ENCODE measurements at regions not wholly inside any gene's neighbourhood (a gene's known extent, or its start where the extent isn't known, plus 50 kb on each side); places are given as distances from the start of the nearest gene placed in this dataset.

- WGBS, 2 experiments: 93% methylated on average over 15 of the region's 15 CpGs
Measured at GRCh38 chr2:43078781-43079755, 147.3 kb downstream of the ZFP36L2 start.

GRCh38 chr2:43078301-43078700 is 148.1 kb downstream of the ZFP36L2 start:
- H3K4me3 ChIP-seq (ENCODE audit: insufficient read depth, low read depth, low read length): no peak overlapping the region
- no peaks in the 10 kb centered on the region for H3K36me3 ChIP-seq (ENCODE audit: control insufficient read depth, insufficient read depth, low read length)
- H3K27me3 ChIP-seq (ENCODE audit: control insufficient read depth, insufficient read depth, low read length, poor library complexity, severe bottlenecking): no peaks in the 10 kb centered on the region
- H3K9me3 ChIP-seq (ENCODE audit: control insufficient read depth, low read length): no peaks in the 10 kb centered on the region
- peaks cover 20% of the 10 kb centered on the region for H3K4me1 ChIP-seq (ENCODE audit: control insufficient read depth, insufficient read depth, low read length)
- WGBS, 2 experiments: 92 to 96% methylated on average over 5 of the region's 5 CpGs
- no peak overlapping the region for H3K27ac ChIP-seq (ENCODE audit: insufficient read depth, low read depth, low read length, poor library complexity, severe bottlenecking)

More at GRCh38 chr2:43078781-43079755, 147.3 kb downstream of the ZFP36L2 start:
- H3K27ac ChIP-seq (ENCODE audit: insufficient read depth, low read depth, low read length, poor library complexity, severe bottlenecking): no peak overlapping the region
- H3K9me3 ChIP-seq (ENCODE audit: control insufficient read depth, low read length): no peaks in the 10 kb centered on the region
- H3K36me3 ChIP-seq (ENCODE audit: control insufficient read depth, insufficient read depth, low read length): no peaks in the 10 kb centered on the region
- peaks cover 27% of the 10 kb centered on the region for H3K4me1 ChIP-seq (ENCODE audit: control insufficient read depth, insufficient read depth, low read length)
- no peaks in the 10 kb centered on the region for H3K27me3 ChIP-seq (ENCODE audit: control insufficient read depth, insufficient read depth, low read length, poor library complexity, severe bottlenecking)
- no peak overlapping the region for H3K4me3 ChIP-seq (ENCODE audit: insufficient read depth, low read depth, low read length)

- no peaks in the 10 kb centered on the region for H3K27me3 ChIP-seq (ENCODE audit: control insufficient read depth, insufficient read depth, low read length, poor library complexity, severe bottlenecking)
- peaks cover 15% of the 10 kb centered on the region for H3K4me1 ChIP-seq (ENCODE audit: control insufficient read depth, insufficient read depth, low read length)
- H3K9me3 ChIP-seq (ENCODE audit: control insufficient read depth, low read length): no peaks in the 10 kb centered on the region
- H3K27ac ChIP-seq (ENCODE audit: insufficient read depth, low read depth, low read length, poor library complexity, severe bottlenecking): no peak overlapping the region
- no peaks in the 10 kb centered on the region for H3K36me3 ChIP-seq (ENCODE audit: control insufficient read depth, insufficient read depth, low read length)
- whole genome bisulfite sequencing, 2 experiments: 89 to 94% methylated on average over 1 of the region's 1 CpG
- H3K4me3 ChIP-seq (ENCODE audit: insufficient read depth, low read depth, low read length): no peak overlapping the region
Measured at GRCh38 chr2:43077876-43078275, 148.5 kb downstream of the ZFP36L2 start.

- Histone ChIP-seq H3K27me3 (ENCODE audit: control insufficient read depth, insufficient read depth, low read length, poor library complexity, severe bottlenecking) (no peaks in the 10 kb centered on the region), H3K4me3 (ENCODE audit: insufficient read depth, low read depth, low read length) (no peak overlapping the region), H3K27ac (ENCODE audit: insufficient read depth, low read depth, low read length, poor library complexity, severe bottlenecking) (no peak overlapping the region), H3K36me3 (ENCODE audit: control insufficient read depth, insufficient read depth, low read length) (no peaks in the 10 kb centered on the region), H3K9me3 (ENCODE audit: control insufficient read depth, low read length) (no peaks in the 10 kb centered on the region), H3K4me1 (ENCODE audit: control insufficient read depth, insufficient read depth, low read length) (peaks cover 8% of the 10 kb centered on the region)
- 89 to 90% methylated on average over 5 of the region's 5 CpGs for WGBS, 2 experiments
Measured at GRCh38 chr2:43076676-43077075, 149.7 kb downstream of the ZFP36L2 start.

GRCh38 chr2:43075811-43076585 is 150.4 kb downstream of the ZFP36L2 start:
- no peaks in the 10 kb centered on the region for H3K27me3 ChIP-seq (ENCODE audit: control insufficient read depth, insufficient read depth, low read length, poor library complexity, severe bottlenecking)
- no peaks in the 10 kb centered on the region for H3K36me3 ChIP-seq (ENCODE audit: control insufficient read depth, insufficient read depth, low read length)
- H3K4me3 ChIP-seq (ENCODE audit: insufficient read depth, low read depth, low read length): no peak overlapping the region
- whole genome bisulfite sequencing, 2 experiments: 93 to 95% methylated on average over 3 of the region's 3 CpGs
- no peak overlapping the region for H3K27ac ChIP-seq (ENCODE audit: insufficient read depth, low read depth, low read length, poor library complexity, severe bottlenecking)
- no peaks in the 10 kb centered on the region for H3K9me3 ChIP-seq (ENCODE audit: control insufficient read depth, low read length)
- peaks cover 9% of the 10 kb centered on the region for H3K4me1 ChIP-seq (ENCODE audit: control insufficient read depth, insufficient read depth, low read length)

GRCh38 chr2:43075054-43075593 is 151.3 kb downstream of the ZFP36L2 start:
- WGBS, 2 experiments: 83 to 84% methylated on average over 3 of the region's 4 CpGs
- Histone ChIP-seq H3K4me1 (ENCODE audit: control insufficient read depth, insufficient read depth, low read length) (peaks cover 14% of the 10 kb centered on the region), H3K27ac (ENCODE audit: insufficient read depth, low read depth, low read length, poor library complexity, severe bottlenecking) (no peak overlapping the region), H3K36me3 (ENCODE audit: control insufficient read depth, insufficient read depth, low read length) (no peaks in the 10 kb centered on the region), H3K27me3 (ENCODE audit: control insufficient read depth, insufficient read depth, low read length, poor library complexity, severe bottlenecking) (no peaks in the 10 kb centered on the region), H3K9me3 (ENCODE audit: control insufficient read depth, low read length) (no peaks in the 10 kb centered on the region), H3K4me3 (ENCODE audit: insufficient read depth, low read depth, low read length) (no peak overlapping the region)

GRCh38 chr2:43074592-43075053 is 151.8 kb downstream of the ZFP36L2 start:
- no peak overlapping the region for H3K27ac ChIP-seq (ENCODE audit: insufficient read depth, low read depth, low read length, poor library complexity, severe bottlenecking)
- no peak overlapping the region for H3K4me3 ChIP-seq (ENCODE audit: insufficient read depth, low read depth, low read length)
- H3K27me3 ChIP-seq (ENCODE audit: control insufficient read depth, insufficient read depth, low read length, poor library complexity, severe bottlenecking): no peaks in the 10 kb centered on the region
- H3K9me3 ChIP-seq (ENCODE audit: control insufficient read depth, low read length): no peaks in the 10 kb centered on the region
- H3K4me1 ChIP-seq (ENCODE audit: control insufficient read depth, insufficient read depth, low read length): peaks cover 14% of the 10 kb centered on the region
- H3K36me3 ChIP-seq (ENCODE audit: control insufficient read depth, insufficient read depth, low read length): no peaks in the 10 kb centered on the region
- 90 to 92% methylated on average over 2 of the region's 2 CpGs for WGBS, 2 experiments

- Histone ChIP-seq H3K27ac (ENCODE audit: insufficient read depth, low read depth, low read length, poor library complexity, severe bottlenecking) (no peak overlapping the region), H3K36me3 (ENCODE audit: control insufficient read depth, insufficient read depth, low read length) (no peaks in the 10 kb centered on the region), H3K4me3 (ENCODE audit: insufficient read depth, low read depth, low read length) (no peak overlapping the region), H3K4me1 (ENCODE audit: control insufficient read depth, insufficient read depth, low read length) (peaks cover 14% of the 10 kb centered on the region), H3K9me3 (ENCODE audit: control insufficient read depth, low read length) (no peaks in the 10 kb centered on the region), H3K27me3 (ENCODE audit: control insufficient read depth, insufficient read depth, low read length, poor library complexity, severe bottlenecking) (no peaks in the 10 kb centered on the region)
- WGBS, 2 experiments: 95 to 99% methylated on average over 2 of the region's 2 CpGs
Measured at GRCh38 chr2:43074052-43074451, 152.4 kb downstream of the ZFP36L2 start.

- Histone ChIP-seq H3K27ac (ENCODE audit: insufficient read depth, low read depth, low read length, poor library complexity, severe bottlenecking) (no peak overlapping the region), H3K4me3 (ENCODE audit: insufficient read depth, low read depth, low read length) (no peak overlapping the region), H3K27me3 (ENCODE audit: control insufficient read depth, insufficient read depth, low read length, poor library complexity, severe bottlenecking) (no peaks in the 10 kb centered on the region), H3K4me1 (ENCODE audit: control insufficient read depth, insufficient read depth, low read length) (peaks cover 20% of the 10 kb centered on the region), H3K9me3 (ENCODE audit: control insufficient read depth, low read length) (no peaks in the 10 kb centered on the region), H3K36me3 (ENCODE audit: control insufficient read depth, insufficient read depth, low read length) (no peaks in the 10 kb centered on the region)
- 95 to 96% methylated on average over 7 of the region's 7 CpGs for WGBS, 2 experiments
Measured at GRCh38 chr2:43073401-43073825, 153.0 kb downstream of the ZFP36L2 start.
